Thyroid gland (tissue), 4 donors: ENCODE measurements at regions not wholly inside any gene's neighbourhood (a gene's known extent, or its start where the extent isn't known, plus 50 kb on each side); places are given as distances from the start of the nearest gene placed in this dataset.

Experiments
- DNase-seq, 2 donors: peaks; one replicate each; pipeline ENCODE4 v3.0.0-alpha.2; 2019
- H3K27ac ChIP-seq, 3 donors: fragments of 200-600 bp; sonication (generic); 1 replicate in 2 of 3; 2 replicates in 1 of 3; pipeline ENCODE4 v1.5.1; 2016 to 2019; ENCODE audit warnings: mild to moderate bottlenecking in 1 of 3, moderate library complexity in 1 of 3
- H3K27me3 ChIP-seq: fragments of 200-600 bp; sonication (generic); one replicate; pipeline ENCODE4 v1.5.1; 2019
- H3K36me3 ChIP-seq, 2 donors: fragments of 200-600 bp; sonication (generic); one replicate each; pipeline ENCODE4 v1.5.1; 2016 to 2019
- H3K4me1 ChIP-seq, 2 donors: fragments of 200-600 bp; sonication (generic); one replicate each; pipeline ENCODE4 v1.5.1; 2017 to 2019
- H3K4me3 ChIP-seq, 3 donors: fragments of 200-600 bp; sonication (generic); replicated peaks in 1 of 3; 1 replicate in 2 of 3; 2 replicates in 1 of 3; pipeline ENCODE4 v1.5.1; 2016; ENCODE audit warnings: mild to moderate bottlenecking in 1 of 3
- H3K9me3 ChIP-seq: fragments of 200-600 bp; sonication (generic); one replicate; pipeline ENCODE4 v1.5.1; 2017
- POLR2A ChIP-seq, 2 donors: fragments of 450-650 bp; IDR thresholded peaks; one replicate each; pipeline ENCODE4 v1.6.1; 2017; ENCODE audit warnings: antibody characterized with exemption in 2 of 2, mild to moderate bottlenecking in 2 of 2, moderate library complexity in 1 of 2
- WGBS, 2 donors: methylation state at CpG; one replicate each; pipeline ENCODE4 v1.1.5; 2017; 5-methylcytosine and 5-hydroxymethylcytosine counted together
- intact Hi-C: fragments of 100-400 bp; cut with DNase I; formaldehyde crosslinking; loops from one replicate; pipeline ENCODE4 v1.15.1; 2023
- TF ChIP-seq, protein P1 (sequence below), 6 experiments: fragments of 200-600 bp in 3 of 6; fragments of 450-650 bp in 3 of 6; sonication (generic) in 3 of 6; IDR thresholded peaks; one replicate each; pipeline ENCODE4 v1.5.1; 2016 to 2019; ENCODE audit warnings: antibody characterized with exemption in 6 of 6, mild to moderate bottlenecking in 2 of 6, inconsistent platforms in 1 of 6, moderate library complexity in 1 of 6

DNA sequence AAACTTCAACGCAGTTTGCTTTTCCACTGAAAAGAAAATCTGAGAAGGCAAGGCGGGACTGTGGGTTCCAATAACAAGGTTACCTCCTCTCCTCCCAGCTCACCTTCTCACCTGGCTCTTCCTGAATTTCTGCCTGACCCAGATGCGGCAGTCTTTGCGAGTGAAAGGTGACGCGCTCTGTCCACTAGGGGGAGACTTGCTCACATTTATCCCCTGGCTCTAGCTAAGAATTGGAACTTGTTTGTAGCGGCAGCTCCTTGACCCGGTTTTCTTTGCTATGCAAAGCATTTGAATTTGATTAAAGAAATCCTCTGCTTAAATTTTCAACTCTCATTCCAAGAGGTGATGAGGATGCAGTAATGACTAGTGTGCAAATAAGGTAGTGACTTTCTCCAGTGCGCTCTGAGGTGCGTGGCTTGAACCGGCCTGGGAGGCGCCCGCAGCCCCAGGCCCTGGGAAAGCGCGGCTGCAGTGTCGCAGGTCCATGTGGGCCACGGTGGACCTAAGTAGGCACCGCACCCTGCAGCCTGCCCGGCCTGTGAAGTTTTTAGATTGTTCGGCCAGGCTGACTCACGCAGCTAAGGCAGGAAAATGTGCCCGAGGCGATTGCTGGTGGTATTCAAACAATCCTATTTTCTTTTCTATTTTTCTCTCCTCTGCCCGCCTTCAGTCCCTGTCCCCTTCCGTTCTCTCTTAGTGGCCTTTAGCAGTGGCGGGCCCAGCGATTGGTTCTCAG lies 336.9 kb upstream of the NPSR1 start:
- Histone ChIP-seq H3K9me3 (no peaks in the 10 kb centered on the region), H3K4me1 (peaks cover 0 to 4% of the 10 kb centered on the region in 2 donors), H3K4me3 (no peak overlapping the region), H3K27me3 (no peaks in the 10 kb centered on the region), H3K36me3 (no peaks in the 10 kb centered on the region), H3K27ac (no peak overlapping the region)
- intact Hi-C loops, result no loop called here
- no peak for TF ChIP-seq POLR2A (IDR thresholded peaks at IDR 0.05)
- TF ChIP-seq, protein P1, sequence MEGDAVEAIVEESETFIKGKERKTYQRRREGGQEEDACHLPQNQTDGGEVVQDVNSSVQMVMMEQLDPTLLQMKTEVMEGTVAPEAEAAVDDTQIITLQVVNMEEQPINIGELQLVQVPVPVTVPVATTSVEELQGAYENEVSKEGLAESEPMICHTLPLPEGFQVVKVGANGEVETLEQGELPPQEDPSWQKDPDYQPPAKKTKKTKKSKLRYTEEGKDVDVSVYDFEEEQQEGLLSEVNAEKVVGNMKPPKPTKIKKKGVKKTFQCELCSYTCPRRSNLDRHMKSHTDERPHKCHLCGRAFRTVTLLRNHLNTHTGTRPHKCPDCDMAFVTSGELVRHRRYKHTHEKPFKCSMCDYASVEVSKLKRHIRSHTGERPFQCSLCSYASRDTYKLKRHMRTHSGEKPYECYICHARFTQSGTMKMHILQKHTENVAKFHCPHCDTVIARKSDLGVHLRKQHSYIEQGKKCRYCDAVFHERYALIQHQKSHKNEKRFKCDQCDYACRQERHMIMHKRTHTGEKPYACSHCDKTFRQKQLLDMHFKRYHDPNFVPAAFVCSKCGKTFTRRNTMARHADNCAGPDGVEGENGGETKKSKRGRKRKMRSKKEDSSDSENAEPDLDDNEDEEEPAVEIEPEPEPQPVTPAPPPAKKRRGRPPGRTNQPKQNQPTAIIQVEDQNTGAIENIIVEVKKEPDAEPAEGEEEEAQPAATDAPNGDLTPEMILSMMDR (IDR thresholded peaks at IDR 0.05), result peak; percentile 31 to 83 (median 56)
- WGBS, 2 donors, result 25 to 28% methylated on average over 27 of the region's 27 CpGs
- DNase-seq, result peak; percentile 48 to 67

DNA sequence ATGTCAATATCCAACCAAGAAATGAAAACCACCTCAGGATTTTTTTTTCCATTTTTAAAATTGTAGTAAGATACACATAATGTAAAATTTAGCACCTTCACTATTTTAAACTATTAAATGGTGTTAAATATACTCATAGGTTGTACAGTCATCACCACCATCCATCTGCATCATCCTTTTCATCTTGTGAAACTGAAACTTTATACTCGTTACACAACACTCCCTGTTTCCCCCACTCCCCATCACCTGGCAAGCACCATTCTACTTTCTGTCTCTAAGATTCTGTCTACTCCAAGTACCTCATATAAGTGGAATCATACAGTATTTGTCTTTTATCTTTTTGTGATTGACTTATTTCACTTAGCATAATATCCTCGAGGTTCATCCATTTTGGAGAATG lies 335.2 kb upstream of the NPSR1 start:
- intact Hi-C loops, result no loop called here
- 79 to 86% methylated on average over 2 of the region's 2 CpGs for WGBS, 2 donors
- Histone ChIP-seq H3K36me3 (no peaks in the 10 kb centered on the region), H3K27ac (no peak overlapping the region), H3K4me3 (no peak overlapping the region), H3K4me1 (peaks cover 0 to 4% of the 10 kb centered on the region in 2 donors), H3K27me3 (no peaks in the 10 kb centered on the region), H3K9me3 (no peaks in the 10 kb centered on the region)
- DNase-seq, result no peak
- TF ChIP-seq POLR2A (IDR thresholded peaks at IDR 0.05), result no peak
- TF ChIP-seq, protein P1 (IDR thresholded peaks at IDR 0.05), result no peak

DNA sequence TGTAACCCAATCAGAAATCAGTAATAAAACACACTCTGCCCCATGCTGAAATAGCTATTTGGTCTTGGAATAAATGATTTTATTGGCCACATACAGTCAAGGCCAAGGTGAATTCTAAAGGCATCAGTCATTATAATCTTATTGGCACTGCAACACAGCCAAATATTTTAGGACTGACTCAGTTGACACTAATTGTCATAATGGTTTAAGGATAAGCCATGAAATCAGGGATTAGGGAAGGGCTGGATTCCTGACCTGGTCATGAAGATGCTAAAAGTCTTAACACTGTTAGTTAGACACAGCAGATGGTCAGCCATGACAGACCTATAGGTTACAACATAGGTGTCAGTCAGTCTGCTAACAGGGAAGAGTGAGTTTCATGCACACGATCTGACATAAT lies 330.3 kb upstream of the NPSR1 start:
- H3K27me3 ChIP-seq, result no peaks in the 10 kb centered on the region
- H3K27ac ChIP-seq, result no peak overlapping the region
- no peaks in the 10 kb centered on the region for H3K36me3 ChIP-seq
- H3K4me3 ChIP-seq, result no peak overlapping the region
- no peak for DNase-seq
- TF ChIP-seq, protein P1 (IDR thresholded peaks at IDR 0.05), result no peak
- no peak for TF ChIP-seq POLR2A (IDR thresholded peaks at IDR 0.05)
- no peaks in the 10 kb centered on the region for H3K9me3 ChIP-seq
- 78 to 87% methylated on average over 1 of the region's 1 CpG for whole genome bisulfite sequencing, 2 donors
- intact Hi-C loops, result no loop called here
- H3K4me1 ChIP-seq, result no peaks in the 10 kb centered on the region

DNA sequence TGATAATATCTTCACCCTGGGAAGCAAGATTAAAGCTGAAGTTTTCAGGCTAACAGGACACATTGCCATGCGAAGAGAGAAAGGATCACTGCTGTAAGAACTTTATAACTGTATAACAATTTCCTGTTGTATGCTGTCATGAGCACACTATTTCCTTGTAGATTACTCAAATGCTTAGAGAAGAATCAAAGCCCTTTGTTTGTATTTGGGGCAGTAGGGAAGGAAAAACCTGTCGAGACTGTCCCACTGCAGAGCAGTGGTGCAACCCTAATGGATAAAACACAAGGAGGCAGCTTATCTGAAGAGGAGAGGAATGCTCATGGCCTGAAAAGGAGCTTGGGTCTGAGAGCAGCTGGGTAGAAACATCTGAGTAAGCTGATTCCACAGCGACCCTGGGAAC lies 327.7 kb upstream of the NPSR1 start:
- TF ChIP-seq, protein P1 (IDR thresholded peaks at IDR 0.05), result no peak
- no peak for TF ChIP-seq POLR2A (IDR thresholded peaks at IDR 0.05)
- no peak for DNase-seq
- 54 to 65% methylated on average over 3 of the region's 3 CpGs for WGBS, 2 donors

DNA sequence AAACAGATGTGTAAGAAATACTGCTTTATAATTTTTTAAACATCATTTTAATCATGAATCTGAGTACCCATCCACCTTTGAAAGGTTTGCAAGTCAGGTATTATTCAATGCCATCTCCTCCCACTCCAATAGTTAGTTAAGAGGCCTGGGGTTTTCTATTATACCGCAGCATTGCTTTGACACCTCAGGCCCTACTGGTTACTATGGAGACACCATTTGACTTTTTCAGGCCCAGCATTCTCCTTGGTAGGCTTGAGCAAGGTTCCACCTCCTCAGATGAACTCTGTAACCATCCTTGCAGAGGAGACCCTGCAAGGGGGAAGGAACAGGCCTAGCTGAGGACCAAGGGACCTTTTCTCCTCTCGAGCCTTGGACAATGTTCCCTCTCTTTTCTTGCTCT lies 326.9 kb upstream of the NPSR1 start:
- H3K9me3 ChIP-seq, result no peaks in the 10 kb centered on the region
- H3K4me1 ChIP-seq, result no peaks in the 10 kb centered on the region
- H3K27ac ChIP-seq, result no peak overlapping the region
- WGBS, 2 donors, result 60 to 66% methylated on average over 2 of the region's 2 CpGs
- H3K4me3 ChIP-seq, result no peak overlapping the region
- H3K27me3 ChIP-seq, result no peaks in the 10 kb centered on the region
- intact Hi-C loops, result no loop called here
- no peak for DNase-seq
- TF ChIP-seq POLR2A (IDR thresholded peaks at IDR 0.05), result no peak
- TF ChIP-seq, protein P1 (IDR thresholded peaks at IDR 0.05), result no peak
- H3K36me3 ChIP-seq, result no peaks in the 10 kb centered on the region

More for the DNA sequence above, 327.7 kb upstream of the NPSR1 start:
- no peaks in the 10 kb centered on the region for H3K27me3 ChIP-seq
- no peaks in the 10 kb centered on the region for H3K9me3 ChIP-seq
- intact Hi-C loops, result no loop called here
- H3K36me3 ChIP-seq, result no peaks in the 10 kb centered on the region
- no peak overlapping the region for H3K4me3 ChIP-seq
- H3K4me1 ChIP-seq, result no peaks in the 10 kb centered on the region
- H3K27ac ChIP-seq, result no peak overlapping the region
